Vagina (tissue), 2 donors: ENCODE measurements at regions not wholly inside any gene's neighbourhood (a gene's known extent, or its start where the extent isn't known, plus 50 kb on each side); places are given as distances from the start of the nearest gene placed in this dataset.

Source experiments
- POLR2A ChIP-seq, 2 donors: fragments of 450-650 bp; IDR thresholded peaks; one replicate each; pipeline ENCODE4 v1.6.1; 2017; ENCODE audit warnings: antibody characterized with exemption in 2 of 2, mild to moderate bottlenecking in 2 of 2, moderate library complexity in 2 of 2
- TF ChIP-seq, protein P1 (sequence below), 3 experiments: fragments of 450-650 bp in 2 of 3; fragments of 200-600 bp in 1 of 3; sonication (generic) in 1 of 3; IDR thresholded peaks; one replicate each; pipeline ENCODE4 v1.5.1; 2017 to 2019; ENCODE audit warnings: antibody characterized with exemption in 3 of 3, mild to moderate bottlenecking in 2 of 3, moderate library complexity in 2 of 3

DNA sequence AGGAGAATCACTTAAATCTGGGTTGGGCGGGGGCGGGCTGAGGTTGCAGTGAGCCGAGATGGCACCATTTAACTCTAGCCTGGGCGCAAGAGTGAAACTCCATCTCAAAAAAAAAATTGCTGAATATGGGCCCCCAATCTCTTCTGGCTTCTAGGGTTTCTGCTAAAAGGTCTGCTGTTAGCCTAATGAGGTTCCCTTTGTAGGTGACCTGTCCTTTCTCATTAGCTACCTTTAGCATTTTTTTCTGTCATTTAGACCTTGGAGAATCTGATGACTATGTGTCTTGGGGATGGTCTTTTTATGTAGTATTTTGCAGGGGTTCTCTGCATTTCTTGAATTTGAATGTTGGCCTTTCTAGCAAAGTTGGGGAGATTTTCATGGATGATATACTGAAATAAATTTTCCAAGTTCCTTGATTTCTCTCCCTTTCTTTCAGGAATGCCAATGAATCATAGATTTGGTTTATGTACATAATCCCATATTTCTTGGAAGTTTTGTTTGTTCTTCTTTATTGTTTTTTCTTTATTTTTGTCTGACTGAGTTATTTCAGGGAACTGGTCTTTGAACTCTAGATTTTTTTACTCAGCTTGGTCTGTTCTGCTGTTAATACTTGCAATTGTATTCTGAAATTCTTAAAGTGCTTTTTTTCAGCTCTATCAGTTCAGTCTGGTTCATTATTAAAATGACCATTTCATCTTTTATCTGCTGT is 181.5 kb downstream of the TTC6 start:
- TF ChIP-seq, protein P1, sequence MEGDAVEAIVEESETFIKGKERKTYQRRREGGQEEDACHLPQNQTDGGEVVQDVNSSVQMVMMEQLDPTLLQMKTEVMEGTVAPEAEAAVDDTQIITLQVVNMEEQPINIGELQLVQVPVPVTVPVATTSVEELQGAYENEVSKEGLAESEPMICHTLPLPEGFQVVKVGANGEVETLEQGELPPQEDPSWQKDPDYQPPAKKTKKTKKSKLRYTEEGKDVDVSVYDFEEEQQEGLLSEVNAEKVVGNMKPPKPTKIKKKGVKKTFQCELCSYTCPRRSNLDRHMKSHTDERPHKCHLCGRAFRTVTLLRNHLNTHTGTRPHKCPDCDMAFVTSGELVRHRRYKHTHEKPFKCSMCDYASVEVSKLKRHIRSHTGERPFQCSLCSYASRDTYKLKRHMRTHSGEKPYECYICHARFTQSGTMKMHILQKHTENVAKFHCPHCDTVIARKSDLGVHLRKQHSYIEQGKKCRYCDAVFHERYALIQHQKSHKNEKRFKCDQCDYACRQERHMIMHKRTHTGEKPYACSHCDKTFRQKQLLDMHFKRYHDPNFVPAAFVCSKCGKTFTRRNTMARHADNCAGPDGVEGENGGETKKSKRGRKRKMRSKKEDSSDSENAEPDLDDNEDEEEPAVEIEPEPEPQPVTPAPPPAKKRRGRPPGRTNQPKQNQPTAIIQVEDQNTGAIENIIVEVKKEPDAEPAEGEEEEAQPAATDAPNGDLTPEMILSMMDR (IDR thresholded peaks at IDR 0.05) = no peak
- TF ChIP-seq POLR2A (IDR thresholded peaks at IDR 0.05) = no peak
